Brain microvascular endothelial cell (primary cell): ENCODE measurements at regions not wholly inside any gene's neighbourhood (a gene's known extent, or its start where the extent isn't known, plus 50 kb on each side); places are given as distances from the start of the nearest gene placed in this dataset.

Source experiments
- DNase-seq: peaks from one replicate; pipeline ENCODE4 v3.0.0-alpha.2; 2020
- H3K27ac ChIP-seq: fragments of 250-450 bp; sonication (Bioruptor Pico); 2 replicates; pipeline ENCODE4 v1.5.1; 2020; ENCODE audit warnings: mild to moderate bottlenecking, moderate library complexity
- H3K27me3 ChIP-seq: fragments of 250-450 bp; sonication (Bioruptor Pico); replicated peaks from 2 replicates; pipeline ENCODE4 v1.5.1; 2020; ENCODE audit warnings: mild to moderate bottlenecking
- H3K36me3 ChIP-seq: fragments of 250-450 bp; sonication (Bioruptor Pico); replicated peaks from 2 replicates; pipeline ENCODE4 v1.5.1; 2020; ENCODE audit warnings: mild to moderate bottlenecking
- H3K4me3 ChIP-seq: 2 replicates; pipeline ENCODE4 v1.5.1; 2011; ENCODE audit warnings: low read depth, mild to moderate bottlenecking, control low read depth, low read length, moderate library complexity
- CTCF ChIP-seq: IDR thresholded peaks from 2 replicates; pipeline ENCODE4 v1.5.1; 2011; ENCODE audit warnings: low read depth, mild to moderate bottlenecking, moderate library complexity, low read length, control low read depth, inconsistent platforms; ENCODE audit errors: missing control alignments
- in situ Hi-C: cut with HindIII; loops from 2 replicates; pipeline ENCODE4 v1.10.0; 2017; ENCODE audit warnings: low sequenced_read_pairs, low pct_ligation_motif_present

- H3K36me3 ChIP-seq: no peaks in the 10 kb centered on the region
- H3K27ac ChIP-seq: no peak overlapping the region
Observed at GRCh38 chr9:515665-516064, 301.0 kb downstream of the DOCK8 start.

GRCh38 chr9:517993-518392, 303.3 kb downstream of the DOCK8 start:
- H3K4me3 ChIP-seq: no peak overlapping the region
- no peak for TF ChIP-seq CTCF
- H3K27ac ChIP-seq: no peak overlapping the region
- H3K27me3 ChIP-seq: no peaks in the 10 kb centered on the region
- H3K36me3 ChIP-seq: no peaks in the 10 kb centered on the region
- in situ Hi-C loops: no loop called here
- no peak for DNase-seq

More at GRCh38 chr9:515665-516064, 301.0 kb downstream of the DOCK8 start:
- in situ Hi-C loops: no loop called here
- Histone ChIP-seq H3K27me3 (no peaks in the 10 kb centered on the region), H3K4me3 (no peak overlapping the region)
- TF ChIP-seq CTCF: no peak
- no peak for DNase-seq

GRCh38 chr9:518540-518939, 303.9 kb downstream of the DOCK8 start:
- TF ChIP-seq CTCF: no peak
- in situ Hi-C loops: no loop called here
- no peaks in the 10 kb centered on the region for H3K27me3 ChIP-seq
- no peak for DNase-seq
- H3K27ac ChIP-seq: no peak overlapping the region
- no peak overlapping the region for H3K4me3 ChIP-seq
- no peaks in the 10 kb centered on the region for H3K36me3 ChIP-seq

GRCh38 chr9:519579-519978, 304.9 kb downstream of the DOCK8 start:
- Histone ChIP-seq H3K36me3 (no peaks in the 10 kb centered on the region), H3K4me3 (no peak overlapping the region), H3K27ac (no peak overlapping the region), H3K27me3 (no peaks in the 10 kb centered on the region)
- TF ChIP-seq CTCF: no peak
- in situ Hi-C loops: no loop called here
- no peak for DNase-seq

GRCh38 chr9:520302-520701, 305.6 kb downstream of the DOCK8 start:
- no peak overlapping the region for H3K27ac ChIP-seq
- TF ChIP-seq CTCF: no peak
- no peaks in the 10 kb centered on the region for H3K27me3 ChIP-seq
- no peak overlapping the region for H3K4me3 ChIP-seq
- in situ Hi-C loops: no loop called here
- no peaks in the 10 kb centered on the region for H3K36me3 ChIP-seq
- no peak for DNase-seq

- in situ Hi-C loops: no loop called here
- no peaks in the 10 kb centered on the region for H3K36me3 ChIP-seq
- TF ChIP-seq CTCF: no peak
- H3K27me3 ChIP-seq: no peaks in the 10 kb centered on the region
- no peak for DNase-seq
- H3K27ac ChIP-seq: no peak overlapping the region
- H3K4me3 ChIP-seq: no peak overlapping the region
Observed at GRCh38 chr9:522190-522589, 307.5 kb downstream of the DOCK8 start.
